ENCODE measurements at regions not wholly inside any gene's neighbourhood (a gene's known extent, or its start where the extent isn't known, plus 50 kb on each side); places are given as distances from the start of the nearest gene placed in this dataset.

GRCh38 chr14:73800970-73801515 is 50.6 kb upstream of the PTGR2 start:
- Mint-ChIP-seq H3K27me3 (no peaks in the 10 kb centered on the region), H3K36me3 (ENCODE audit: insufficient read depth) (no peaks in the 10 kb centered on the region), H3K9me3 (ENCODE audit: low read depth) (no peaks in the 10 kb centered on the region), H3K4me1 (ENCODE audit: low read depth) (peaks cover 8% of the 10 kb centered on the region), H3K4me3 (ENCODE audit: low read depth) (no peak overlapping the region), H3K27ac (peak overlapping the region; percentile 7)
- TF ChIP-seq, protein P1, sequence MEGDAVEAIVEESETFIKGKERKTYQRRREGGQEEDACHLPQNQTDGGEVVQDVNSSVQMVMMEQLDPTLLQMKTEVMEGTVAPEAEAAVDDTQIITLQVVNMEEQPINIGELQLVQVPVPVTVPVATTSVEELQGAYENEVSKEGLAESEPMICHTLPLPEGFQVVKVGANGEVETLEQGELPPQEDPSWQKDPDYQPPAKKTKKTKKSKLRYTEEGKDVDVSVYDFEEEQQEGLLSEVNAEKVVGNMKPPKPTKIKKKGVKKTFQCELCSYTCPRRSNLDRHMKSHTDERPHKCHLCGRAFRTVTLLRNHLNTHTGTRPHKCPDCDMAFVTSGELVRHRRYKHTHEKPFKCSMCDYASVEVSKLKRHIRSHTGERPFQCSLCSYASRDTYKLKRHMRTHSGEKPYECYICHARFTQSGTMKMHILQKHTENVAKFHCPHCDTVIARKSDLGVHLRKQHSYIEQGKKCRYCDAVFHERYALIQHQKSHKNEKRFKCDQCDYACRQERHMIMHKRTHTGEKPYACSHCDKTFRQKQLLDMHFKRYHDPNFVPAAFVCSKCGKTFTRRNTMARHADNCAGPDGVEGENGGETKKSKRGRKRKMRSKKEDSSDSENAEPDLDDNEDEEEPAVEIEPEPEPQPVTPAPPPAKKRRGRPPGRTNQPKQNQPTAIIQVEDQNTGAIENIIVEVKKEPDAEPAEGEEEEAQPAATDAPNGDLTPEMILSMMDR (IDR thresholded peaks at IDR 0.05; ENCODE audit: unreplicated experiment), result no peak
- no peak for DNase-seq (ENCODE audit: low spot score, unreplicated experiment)

DNA sequence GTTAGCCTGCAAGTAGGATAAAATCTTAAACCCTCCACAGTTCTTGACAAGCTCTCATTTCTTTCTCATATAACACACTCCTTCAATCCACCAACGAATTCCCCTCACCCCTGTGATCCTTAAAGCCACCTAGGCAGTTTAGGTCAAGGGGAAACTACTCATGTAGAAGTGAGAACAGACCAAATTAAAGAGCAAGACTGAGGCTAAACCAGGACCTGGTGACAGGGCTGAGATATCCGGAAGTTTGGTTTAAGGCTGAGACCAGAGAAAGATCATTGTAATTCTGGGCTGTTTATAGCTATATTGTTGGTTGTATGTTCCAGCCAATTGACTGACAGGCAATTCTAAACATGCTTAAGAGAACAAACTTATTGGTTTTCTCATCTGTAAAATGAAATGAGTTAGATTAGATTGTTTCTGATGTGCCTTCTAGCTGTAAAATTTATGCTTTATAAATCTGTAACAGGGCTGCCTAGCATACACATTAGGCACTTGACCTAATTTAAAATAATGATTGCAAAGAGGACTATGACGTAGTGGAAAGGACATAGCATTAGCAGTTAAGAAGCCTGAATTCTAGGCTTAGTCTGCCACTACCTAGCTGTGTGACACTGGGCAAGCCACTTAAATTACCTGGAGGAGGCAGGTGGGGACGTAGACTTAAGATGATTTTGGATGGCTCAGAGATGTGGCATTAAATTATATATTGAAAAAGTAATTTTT is 53.9 kb upstream of the PTGR2 start:
- no peaks in the 10 kb centered on the region for H3K36me3 Mint-ChIP-seq (ENCODE audit: insufficient read depth)
- DNase-seq (ENCODE audit: low spot score, unreplicated experiment), result no peak
- H3K4me1 Mint-ChIP-seq (ENCODE audit: low read depth), result peaks cover 14% of the 10 kb centered on the region
- H3K27me3 Mint-ChIP-seq, result no peaks in the 10 kb centered on the region
- TF ChIP-seq, protein P1 (IDR thresholded peaks at IDR 0.05; ENCODE audit: unreplicated experiment), result no peak
- H3K9me3 Mint-ChIP-seq (ENCODE audit: low read depth), result no peaks in the 10 kb centered on the region
- H3K27ac Mint-ChIP-seq, result peak overlapping the region; percentile 4
- H3K4me3 Mint-ChIP-seq (ENCODE audit: low read depth), result no peak overlapping the region

- H3K36me3 Mint-ChIP-seq (ENCODE audit: insufficient read depth), result no peaks in the 10 kb centered on the region
These were observed 54.6 kb upstream of the PTGR2 start for GRCh38 chr14:73796893-73797542.

GRCh38 chr14:73796415-73796814 is 55.2 kb upstream of the PTGR2 start:
- DNase-seq (ENCODE audit: low spot score, unreplicated experiment), result no peak
- H3K36me3 Mint-ChIP-seq (ENCODE audit: insufficient read depth), result no peaks in the 10 kb centered on the region
- H3K27ac Mint-ChIP-seq, result peak overlapping the region; percentile 79
- no peaks in the 10 kb centered on the region for H3K27me3 Mint-ChIP-seq
- no peaks in the 10 kb centered on the region for H3K9me3 Mint-ChIP-seq (ENCODE audit: low read depth)
- peaks cover 13% of the 10 kb centered on the region for H3K4me1 Mint-ChIP-seq (ENCODE audit: low read depth)
- TF ChIP-seq, protein P1 (IDR thresholded peaks at IDR 0.05; ENCODE audit: unreplicated experiment), result no peak
- no peak overlapping the region for H3K4me3 Mint-ChIP-seq (ENCODE audit: low read depth)

More at GRCh38 chr14:73796893-73797542, 54.6 kb upstream of the PTGR2 start:
- Mint-ChIP-seq H3K4me1 (ENCODE audit: low read depth) (peaks cover 13% of the 10 kb centered on the region), H3K27me3 (no peaks in the 10 kb centered on the region), H3K4me3 (ENCODE audit: low read depth) (no peak overlapping the region), H3K27ac (peak overlapping the region; percentile 4), H3K9me3 (ENCODE audit: low read depth) (no peaks in the 10 kb centered on the region)
- TF ChIP-seq, protein P1 (IDR thresholded peaks at IDR 0.05; ENCODE audit: unreplicated experiment), result no peak
- DNase-seq (ENCODE audit: low spot score, unreplicated experiment), result no peak

- peak overlapping the region; percentile 79 for H3K27ac Mint-ChIP-seq
- DNase-seq (ENCODE audit: low spot score, unreplicated experiment), result no peak
- H3K4me1 Mint-ChIP-seq (ENCODE audit: low read depth), result peaks cover 13% of the 10 kb centered on the region
- H3K27me3 Mint-ChIP-seq, result no peaks in the 10 kb centered on the region
- H3K9me3 Mint-ChIP-seq (ENCODE audit: low read depth), result no peaks in the 10 kb centered on the region
- no peak overlapping the region for H3K4me3 Mint-ChIP-seq (ENCODE audit: low read depth)
- TF ChIP-seq, protein P1 (IDR thresholded peaks at IDR 0.05; ENCODE audit: unreplicated experiment), result no peak
- H3K36me3 Mint-ChIP-seq (ENCODE audit: insufficient read depth), result no peaks in the 10 kb centered on the region
These were observed 55.7 kb upstream of the PTGR2 start for GRCh38 chr14:73795974-73796373.

All from progenitor cell of endocrine pancreas (in vitro differentiated cells).